Activated CD4-positive, alpha-beta T cell treated with anti-CD3 and anti-CD28 coated beads, Interleukin-2, Interleukin-4, amounts not matched to agents 100 ng/mL and 50 ng/mL, durations not matched to agents 16 hours and 8 hours (primary cell): ENCODE measurements at regions not wholly inside any gene's neighbourhood (a gene's known extent, or its start where the extent isn't known, plus 50 kb on each side); places are given as distances from the start of the nearest gene placed in this dataset.

ENCODE experiments used
- DNase-seq: peaks from one replicate; pipeline ENCODE4 v3.0.0-alpha.2; 2020; ENCODE audit warnings: low spot score

- no peak for DNase-seq
Observed at GRCh38 chr2:60096556-60096955, 456.9 kb downstream of the BCL11A start.

GRCh38 chr2:60095903-60096302, 457.6 kb downstream of the BCL11A start:
- no peak for DNase-seq

- no peak for DNase-seq
Observed at GRCh38 chr2:60095202-60095815, 458.1 kb downstream of the BCL11A start.

GRCh38 chr2:60094450-60094929, 459.0 kb downstream of the BCL11A start:
- DNase-seq = no peak

GRCh38 chr2:60092781-60093180, 460.7 kb downstream of the BCL11A start:
- no peak for DNase-seq

GRCh38 chr2:60091894-60092293, 461.6 kb downstream of the BCL11A start:
- DNase-seq = no peak

GRCh38 chr2:60091266-60091665, 462.2 kb downstream of the BCL11A start:
- DNase-seq = no peak

- DNase-seq = no peak
Observed at GRCh38 chr2:60079562-60079961, 473.9 kb downstream of the BCL11A start.

GRCh38 chr2:60075048-60075447, 478.4 kb downstream of the BCL11A start:
- DNase-seq = no peak

GRCh38 chr2:60073201-60073600, 480.3 kb downstream of the BCL11A start:
- no peak for DNase-seq

GRCh38 chr2:60072609-60073008, 480.8 kb downstream of the BCL11A start:
- no peak for DNase-seq

GRCh38 chr2:60071490-60071831, 482.0 kb downstream of the BCL11A start:
- DNase-seq = no peak

GRCh38 chr2:60070736-60071489, 482.5 kb downstream of the BCL11A start:
- DNase-seq = no peak

- DNase-seq = no peak
Observed at GRCh38 chr2:60070196-60070595, 483.3 kb downstream of the BCL11A start.

- DNase-seq = no peak
Observed at GRCh38 chr2:60068755-60069154, 484.7 kb downstream of the BCL11A start.

GRCh38 chr2:60067006-60067405, 486.4 kb downstream of the BCL11A start:
- DNase-seq = no peak

- no peak for DNase-seq
Observed at GRCh38 chr2:60066096-60066839, 487.2 kb downstream of the BCL11A start.

- DNase-seq = no peak
Observed at GRCh38 chr2:60064687-60065389, 488.6 kb downstream of the BCL11A start.

GRCh38 chr2:60058781-60059180, 494.7 kb downstream of the BCL11A start:
- DNase-seq = no peak

- no peak for DNase-seq
Observed at GRCh38 chr2:60054571-60055340, 498.7 kb downstream of the BCL11A start.

- DNase-seq = no peak
Observed at GRCh38 chr2:60053791-60054190, 499.7 kb downstream of the BCL11A start.

- DNase-seq = no peak
Observed at GRCh38 chr2:60052601-60053000, 500.9 kb downstream of the BCL11A start.
